NCI-H1436 (cell line): ENCODE measurements at regions not wholly inside any gene's neighbourhood (a gene's known extent, or its start where the extent isn't known, plus 50 kb on each side); places are given as distances from the start of the nearest gene placed in this dataset.

Experiments
- DNase-seq: peaks from one replicate; lab custom pipeline; 2025; lab: John Stamatoyannopoulos, UW

DNA sequence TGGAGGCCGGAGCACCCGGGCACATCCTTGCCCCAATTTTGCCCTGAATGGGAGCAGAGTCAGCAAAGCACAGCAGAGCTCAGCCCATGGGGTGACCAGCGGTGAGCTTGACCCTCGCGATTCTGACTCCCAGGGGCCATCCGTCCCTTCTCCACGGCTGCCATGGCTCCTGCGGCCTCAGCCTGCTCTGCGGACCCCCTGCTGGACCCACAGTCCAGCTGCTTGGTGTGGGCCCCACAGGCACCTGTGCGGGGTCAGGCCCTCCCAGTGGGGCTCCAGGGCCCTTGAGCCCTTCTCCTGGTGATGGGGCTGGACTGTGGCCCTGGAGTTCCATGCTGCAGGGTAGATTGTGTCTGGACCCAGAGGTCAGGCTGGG lies 144.2 kb downstream of the ENGASE start:
- no peak for DNase-seq

DNA sequence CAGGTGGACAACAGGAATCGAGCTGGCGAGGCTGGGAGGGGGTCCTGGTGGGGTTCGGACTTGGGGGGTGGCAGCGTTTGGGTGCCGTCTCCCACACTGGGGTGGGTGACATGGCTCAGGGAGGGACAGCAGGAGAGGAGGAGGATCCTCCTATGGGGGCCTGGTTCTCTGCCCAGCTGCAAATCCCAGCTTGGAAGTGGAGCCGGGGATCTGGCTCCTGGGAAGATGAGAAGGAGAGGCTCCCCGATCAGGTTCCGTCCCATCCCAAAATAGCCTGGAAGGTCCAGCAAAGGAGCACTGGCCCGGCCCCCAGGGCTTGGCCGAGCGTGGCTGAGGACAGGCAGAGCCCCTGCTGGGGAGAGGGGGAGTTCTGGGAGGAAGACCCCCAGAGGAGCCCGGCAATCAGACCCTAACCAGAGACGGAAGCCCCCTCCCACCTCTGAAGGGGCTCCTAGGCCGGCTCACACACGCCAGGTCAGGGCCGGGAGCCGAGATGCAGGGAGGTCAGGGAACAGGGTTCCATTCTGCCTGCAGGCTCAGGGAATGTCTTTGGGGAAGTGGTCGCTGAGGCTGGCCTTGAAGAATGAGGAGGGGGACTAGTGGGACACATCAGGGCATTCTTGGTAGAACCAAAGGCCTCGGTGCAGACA lies 143.7 kb downstream of the ENGASE start:
- no peak for DNase-seq

GRCh38 chr17:79217473-79218135 lies 143.0 kb downstream of the ENGASE start:
- no peak for DNase-seq

DNA sequence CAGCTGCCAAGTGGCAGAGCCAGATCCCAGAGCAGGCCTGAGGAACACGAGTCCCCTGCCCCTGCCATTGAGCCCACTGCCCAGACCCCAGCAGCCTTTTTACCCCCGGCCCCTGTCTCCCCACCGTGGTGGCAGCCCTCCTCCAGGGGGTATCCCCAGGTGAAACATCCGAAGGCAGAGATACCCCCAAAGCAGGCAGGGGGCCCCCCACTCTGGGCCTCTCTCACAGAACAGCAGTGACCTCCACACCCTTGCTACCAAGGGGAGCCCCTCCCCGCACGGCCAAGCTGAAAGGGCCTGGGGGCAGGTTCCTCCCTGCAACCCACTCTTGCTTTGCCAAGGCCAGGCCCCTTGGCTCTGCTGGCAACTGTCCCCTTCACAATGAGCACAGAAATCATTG lies 142.2 kb downstream of the ENGASE start:
- no peak for DNase-seq

- DNase-seq: no peak
These were observed 141.8 kb downstream of the ENGASE start for GRCh38 chr17:79216391-79216790.

GRCh38 chr17:79215631-79216030 lies 141.0 kb downstream of the ENGASE start:
- DNase-seq: no peak

DNA sequence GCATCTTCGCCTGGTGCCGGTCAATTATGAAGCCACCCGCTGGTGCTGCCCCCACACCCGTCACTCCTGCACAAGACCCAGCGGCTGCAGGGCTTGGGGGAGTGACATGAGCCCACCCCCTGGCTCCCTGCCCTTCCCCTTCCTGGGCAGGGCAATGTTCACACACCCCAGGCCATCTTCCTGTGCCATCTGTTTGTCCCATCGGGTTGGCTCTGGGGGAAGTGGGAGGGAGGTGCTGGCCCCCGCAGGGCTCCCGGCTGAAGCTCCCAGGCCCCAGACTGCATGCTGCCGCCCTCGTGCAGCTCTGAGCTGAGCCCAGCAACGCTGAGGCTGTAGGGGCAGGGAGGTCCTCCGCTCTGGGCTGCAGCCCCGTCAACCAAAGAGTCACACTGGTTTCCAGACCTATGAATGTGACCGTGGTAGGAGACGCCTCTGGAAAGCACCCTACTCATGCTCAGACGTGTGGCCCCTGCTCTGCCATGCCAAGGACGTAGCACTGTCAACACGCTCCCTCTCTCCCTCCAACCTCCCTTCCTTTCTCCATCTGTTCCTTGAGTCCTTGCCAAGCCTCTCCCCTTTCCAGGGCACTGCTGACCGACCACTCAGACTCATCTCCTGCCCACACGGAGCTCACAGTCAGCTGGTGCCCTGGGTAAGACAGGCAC lies 140.4 kb downstream of the ENGASE start:
- DNase-seq: no peak

DNA sequence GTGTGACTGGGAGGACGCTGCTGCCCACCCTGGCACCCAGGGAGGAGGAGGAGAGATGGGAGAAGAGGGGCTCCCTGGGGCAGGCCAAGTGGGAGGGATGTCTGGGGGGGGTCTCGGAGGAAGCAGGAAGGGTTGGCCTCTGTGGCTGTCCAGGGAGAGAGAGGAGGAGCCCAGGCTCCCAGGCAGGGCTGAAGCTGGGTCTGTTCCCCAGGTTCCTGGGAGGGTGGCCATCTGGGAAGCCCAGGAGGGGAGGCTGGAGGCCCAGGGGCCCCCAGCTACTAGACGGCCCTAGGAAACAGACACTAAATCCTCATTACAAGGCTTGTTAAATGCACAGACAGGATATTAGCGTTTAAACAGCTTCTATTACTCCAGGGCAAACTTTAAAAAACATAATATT lies 139.8 kb downstream of the ENGASE start:
- DNase-seq: no peak

GRCh38 chr17:79213305-79213704 lies 138.7 kb downstream of the ENGASE start:
- no peak for DNase-seq

DNA sequence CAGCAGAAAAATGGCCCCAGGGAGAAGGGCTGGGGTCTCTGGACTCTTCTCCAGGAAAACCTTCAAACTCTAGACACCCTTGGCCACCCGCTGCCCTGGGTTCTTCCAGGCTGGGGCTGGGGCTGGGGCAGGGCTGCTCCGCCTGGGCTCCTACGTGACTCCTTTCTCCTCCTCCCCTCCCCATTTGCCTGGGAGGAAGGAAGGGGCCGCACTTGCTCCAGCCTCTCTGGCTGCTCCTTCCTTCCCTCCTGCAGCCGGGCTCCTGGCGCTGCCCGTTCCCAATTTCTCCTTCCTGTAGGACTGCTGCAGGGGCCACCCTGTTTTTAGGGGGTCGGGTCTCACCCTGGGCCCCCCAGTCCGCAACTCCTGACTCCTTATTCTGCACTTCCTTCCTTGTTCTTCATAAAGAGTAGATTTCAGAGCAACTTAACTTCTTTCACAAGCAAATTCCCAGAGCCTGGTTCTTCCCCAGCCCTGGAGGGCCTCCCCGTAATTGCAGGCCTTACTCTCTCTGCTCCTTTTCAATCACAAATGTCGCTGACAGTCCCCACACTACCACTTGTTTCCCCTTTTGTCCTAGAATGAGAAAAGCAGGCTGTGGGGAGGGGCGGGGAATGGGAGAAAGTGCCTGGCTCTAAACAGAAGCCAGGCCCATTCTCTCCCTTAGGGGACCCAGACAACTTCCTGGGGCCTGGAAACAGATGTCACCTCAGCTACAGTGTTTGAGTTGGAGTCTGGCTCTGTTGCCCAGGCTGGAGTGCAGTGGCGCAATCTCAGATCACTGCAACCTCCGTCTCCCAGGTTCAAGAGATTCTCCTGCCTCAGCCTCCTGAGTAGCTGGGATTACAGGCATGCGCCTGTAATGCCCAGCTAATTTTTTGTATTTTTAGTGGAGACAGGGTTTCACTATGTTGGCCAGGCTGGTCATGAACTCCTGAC lies 137.8 kb downstream of the ENGASE start:
- no peak for DNase-seq

DNA sequence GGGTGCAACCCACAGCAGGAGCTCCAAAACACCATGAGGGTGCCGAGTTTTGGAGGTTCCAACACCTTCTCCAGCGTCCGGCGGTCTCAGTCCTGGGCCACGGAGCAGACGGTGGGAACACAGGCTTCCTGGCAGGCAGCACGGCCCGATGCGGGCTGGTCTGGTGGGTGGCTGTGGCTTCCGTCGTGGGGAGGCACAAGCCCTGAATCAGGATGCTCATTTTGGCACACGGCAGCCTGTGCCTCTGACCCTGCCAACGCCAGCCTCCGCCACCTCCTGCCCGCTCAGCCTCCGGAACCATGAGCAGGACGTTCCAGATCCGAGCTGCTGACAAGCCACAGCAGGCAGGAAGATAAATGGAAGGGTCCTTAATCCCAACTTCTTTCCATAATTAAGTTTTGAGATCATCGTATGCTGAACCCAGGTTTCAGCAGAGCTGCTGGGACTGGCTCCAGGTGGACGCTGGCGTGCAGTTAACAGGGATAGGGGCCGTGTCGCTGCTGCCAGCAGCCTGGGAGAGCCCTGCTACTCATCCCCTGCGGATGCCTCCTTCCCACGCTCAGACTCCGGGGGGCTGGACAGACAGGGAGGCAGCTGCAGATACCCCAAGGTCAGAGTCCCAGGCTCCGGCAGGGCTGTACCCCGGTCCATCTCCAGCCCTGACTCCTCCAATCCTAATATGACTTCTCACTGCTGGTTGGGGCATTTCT lies 136.6 kb downstream of the ENGASE start:
- no peak for DNase-seq

DNA sequence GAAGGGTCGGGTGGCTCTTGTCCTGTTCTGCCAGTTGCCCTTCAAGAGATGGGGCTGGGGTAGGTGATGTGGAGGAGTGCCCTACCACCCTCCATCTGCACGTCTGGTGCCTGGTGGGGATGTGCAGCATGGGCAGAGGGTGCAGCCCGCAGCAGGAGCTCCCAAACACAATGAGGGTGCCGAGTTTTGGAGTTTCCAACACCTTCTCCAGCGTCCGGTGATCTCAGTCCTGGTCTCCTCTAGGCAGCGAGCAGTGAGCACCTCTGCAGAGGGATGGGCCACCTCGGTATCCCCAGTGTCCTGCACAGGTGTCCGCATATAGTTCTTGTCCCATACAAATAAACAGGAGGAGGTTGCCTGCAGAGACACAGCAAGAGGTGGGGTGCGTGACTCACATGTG lies 136.0 kb downstream of the ENGASE start:
- no peak for DNase-seq

DNA sequence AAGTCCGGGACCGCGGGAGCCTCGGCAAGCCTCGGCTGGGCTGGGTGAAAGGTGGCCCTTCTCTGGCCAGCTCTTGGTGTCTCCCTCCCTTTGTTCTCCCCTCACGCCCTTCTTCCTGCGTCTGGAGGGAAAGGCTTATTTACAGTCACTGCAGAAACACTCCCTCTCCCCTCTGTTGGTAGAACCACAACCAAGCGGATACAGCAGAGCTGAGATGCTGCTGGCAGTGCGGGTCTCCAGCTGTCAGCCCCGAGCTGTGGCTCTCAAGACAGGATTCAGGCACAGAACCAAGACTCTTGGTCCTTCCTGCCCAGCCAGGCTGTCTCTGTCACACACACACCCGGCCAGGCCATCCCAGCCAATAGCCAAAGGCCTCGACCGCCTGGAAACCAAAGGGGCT lies 133.3 kb downstream of the ENGASE start:
- DNase-seq: no peak

DNA sequence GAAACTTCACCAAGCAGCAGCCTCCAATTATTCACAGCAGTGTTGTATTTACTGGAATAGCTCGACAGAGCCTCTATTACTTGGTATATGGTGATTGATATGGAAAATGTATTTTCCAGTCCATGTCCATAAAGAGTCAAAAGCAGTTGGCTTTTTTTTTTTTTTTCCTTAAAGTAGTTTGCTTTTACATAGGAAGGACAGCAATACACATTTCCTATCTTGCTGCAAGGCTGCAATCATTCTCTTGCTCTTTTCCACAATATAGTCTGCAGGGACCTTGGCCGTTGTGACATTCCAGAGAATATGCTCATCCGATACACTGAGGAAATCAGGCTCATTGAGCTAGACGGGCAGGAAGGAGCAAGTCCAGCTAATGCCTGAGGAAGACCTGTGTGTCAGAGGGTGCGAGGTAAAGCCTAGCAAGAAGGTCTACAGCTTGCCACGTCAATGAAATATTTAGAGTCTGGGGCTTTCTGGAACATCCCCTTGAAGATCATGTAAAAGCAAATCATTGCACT lies 131.1 kb downstream of the ENGASE start:
- no peak for DNase-seq

- DNase-seq: no peak
These were observed 129.6 kb downstream of the ENGASE start for GRCh38 chr17:79204261-79204660.

DNA sequence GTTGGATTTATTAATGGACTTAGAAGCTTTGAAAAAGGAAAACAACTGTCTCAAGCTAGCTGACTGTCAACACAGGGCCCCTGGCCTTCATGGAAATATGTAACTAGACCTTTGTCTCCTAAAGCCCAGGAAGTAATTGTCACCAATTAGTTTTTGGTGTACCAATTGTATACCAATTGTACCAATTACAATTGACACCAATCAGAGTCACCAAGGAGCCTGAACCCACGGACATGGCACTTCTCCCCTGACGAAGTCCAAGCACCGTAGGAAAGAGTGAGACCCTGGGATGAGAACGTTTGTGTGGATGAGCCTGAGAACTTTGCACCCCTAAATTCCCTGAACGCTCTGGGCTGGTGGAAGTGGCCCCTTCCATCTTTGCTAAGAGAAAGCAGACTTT lies 129.0 kb downstream of the ENGASE start:
- no peak for DNase-seq

DNA sequence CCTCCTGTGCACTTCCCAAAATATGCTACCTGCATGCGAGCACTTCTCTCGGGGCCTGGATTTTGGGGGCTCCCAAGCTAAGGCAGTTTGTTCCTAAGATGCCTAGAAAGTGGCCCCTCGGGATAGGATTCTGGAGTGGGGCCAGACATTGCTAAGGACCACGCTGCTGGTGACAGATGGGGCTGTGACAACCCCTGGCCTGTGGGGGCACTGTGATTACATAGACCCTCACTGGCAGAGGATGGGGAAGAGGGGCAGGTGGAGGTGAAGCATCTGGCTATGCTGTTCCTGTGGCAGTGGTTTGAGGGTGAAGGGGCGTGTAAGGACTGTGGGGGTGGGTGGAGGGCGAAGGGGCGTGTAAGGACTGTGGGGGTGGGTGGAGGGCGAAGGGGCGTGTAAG lies 128.4 kb downstream of the ENGASE start:
- DNase-seq: no peak

GRCh38 chr17:79202480-79202879 lies 127.9 kb downstream of the ENGASE start:
- no peak for DNase-seq

DNA sequence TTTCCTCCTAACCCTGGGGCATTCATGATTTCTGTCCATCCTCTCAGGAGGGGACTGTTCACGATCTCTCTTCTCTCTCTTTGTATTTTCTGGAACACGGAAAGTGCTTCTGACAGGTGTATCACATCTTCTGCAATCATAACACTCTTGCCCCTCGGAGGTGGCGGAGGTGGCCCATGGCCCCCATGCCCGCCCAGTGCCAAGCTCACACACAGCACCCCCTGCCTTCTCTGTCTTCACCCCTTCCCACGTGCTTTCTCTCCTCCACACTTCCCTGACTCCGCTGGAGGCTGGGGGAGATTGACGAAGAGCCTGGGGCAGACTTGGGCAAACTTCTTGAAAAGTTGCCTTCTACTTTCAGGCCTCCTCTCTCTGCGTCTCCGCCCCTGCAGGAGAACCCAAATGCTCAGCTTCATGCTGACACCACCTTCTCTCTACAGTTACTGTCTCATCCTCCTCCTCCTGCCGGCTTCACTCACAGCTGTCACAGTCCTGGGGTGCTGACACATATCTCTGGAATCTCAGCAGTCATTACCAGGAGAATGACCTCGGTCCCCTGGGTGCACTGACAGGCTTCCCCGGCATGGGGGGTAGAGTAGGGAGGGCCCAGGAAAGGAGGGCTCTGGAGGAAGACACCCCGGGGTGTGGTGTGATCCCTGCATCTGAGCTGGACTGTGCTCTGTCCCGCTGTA lies 127.1 kb downstream of the ENGASE start:
- no peak for DNase-seq

- no peak for DNase-seq
These were observed 126.5 kb downstream of the ENGASE start for GRCh38 chr17:79201119-79201518.

- DNase-seq: no peak
These were observed 122.3 kb downstream of the ENGASE start for GRCh38 chr17:79196913-79197312.
